Activated CD8-positive, alpha-beta memory T cell treated with anti-CD3 and anti-CD28 coated beads for 36 hours (primary cell): ENCODE measurements at regions not wholly inside any gene's neighbourhood (a gene's known extent, or its start where the extent isn't known, plus 50 kb on each side); places are given as distances from the start of the nearest gene placed in this dataset.

Experiments used
- CTCF ChIA-PET: fragments of 350-600 bp; sonication (Branson Sonifier 250); formaldehyde crosslinking; loops from one replicate; lab custom pipeline; 2021; ENCODE audit warnings: antibody characterized with exemption; lab: Charles Lee
- POLR2A ChIA-PET: fragments of 350-600 bp; sonication (Branson Sonifier 250); formaldehyde crosslinking; loops from one replicate; lab custom pipeline; 2021; ENCODE audit warnings: antibody characterized with exemption; lab: Charles Lee

- POLR2A ChIA-PET = no interaction called here
- CTCF ChIA-PET = interaction anchor here (0.5 kb wide), 1 partner anchor 139 kb away, joined by 4 read pairs; no protein-coding TSS in a partner anchor
These were observed 94.8 kb upstream of the PRMT6 start for GRCh38 chr1:106961646-106962045.

- ChIA-PET POLR2A (no interaction called here), CTCF (no interaction called here)
These were observed 93.9 kb upstream of the PRMT6 start for GRCh38 chr1:106962591-106962990.

- CTCF ChIA-PET = interaction anchor here (1.0 kb wide), 1 partner anchor 10 kb away, joined by 3 read pairs; no protein-coding TSS in a partner anchor
- POLR2A ChIA-PET = no interaction called here
These were observed 92.0 kb upstream of the PRMT6 start for GRCh38 chr1:106964495-106964894.

GRCh38 chr1:106968644-106969043 lies 87.8 kb upstream of the PRMT6 start:
- ChIA-PET CTCF (no interaction called here), POLR2A (no interaction called here)

GRCh38 chr1:106969731-106970130 lies 86.7 kb upstream of the PRMT6 start:
- CTCF ChIA-PET = no interaction called here
- POLR2A ChIA-PET = no interaction called here

GRCh38 chr1:106972074-106972473 lies 84.4 kb upstream of the PRMT6 start:
- ChIA-PET POLR2A (no interaction called here), CTCF (no interaction called here)

- ChIA-PET CTCF (no interaction called here), POLR2A (no interaction called here)
These were observed 80.5 kb upstream of the PRMT6 start for GRCh38 chr1:106975944-106976343.

- ChIA-PET POLR2A (no interaction called here), CTCF (no interaction called here)
These were observed 77.8 kb upstream of the PRMT6 start for GRCh38 chr1:106978477-106979322.

GRCh38 chr1:106979371-106979770 lies 77.1 kb upstream of the PRMT6 start:
- CTCF ChIA-PET = no interaction called here
- POLR2A ChIA-PET = no interaction called here

GRCh38 chr1:106980121-106980520 lies 76.4 kb upstream of the PRMT6 start:
- POLR2A ChIA-PET = no interaction called here

GRCh38 chr1:106984801-106985200 lies 71.7 kb upstream of the PRMT6 start:
- ChIA-PET CTCF (no interaction called here), POLR2A (no interaction called here)

More at GRCh38 chr1:106980121-106980520, 76.4 kb upstream of the PRMT6 start:
- CTCF ChIA-PET = no interaction called here

GRCh38 chr1:106986603-106987002 lies 69.9 kb upstream of the PRMT6 start:
- ChIA-PET POLR2A (no interaction called here), CTCF (no interaction called here)

GRCh38 chr1:106995970-106996369 lies 60.5 kb upstream of the PRMT6 start:
- CTCF ChIA-PET = no interaction called here
- POLR2A ChIA-PET = no interaction called here

- CTCF ChIA-PET = no interaction called here
- POLR2A ChIA-PET = no interaction called here
These were observed 58.0 kb upstream of the PRMT6 start for GRCh38 chr1:106998431-106999002.

- CTCF ChIA-PET = no interaction called here
- POLR2A ChIA-PET = no interaction called here
These were observed 55.6 kb upstream of the PRMT6 start for GRCh38 chr1:107000902-107001301.

- ChIA-PET POLR2A (no interaction called here), CTCF (no interaction called here)
These were observed 52.5 kb upstream of the PRMT6 start for GRCh38 chr1:107003972-107004371.

- POLR2A ChIA-PET = no interaction called here
- CTCF ChIA-PET = no interaction called here
These were observed 52.1 kb upstream of the PRMT6 start for GRCh38 chr1:107004421-107004820.
